Mesendoderm (in vitro differentiated cells): ENCODE measurements at regions not wholly inside any gene's neighbourhood (a gene's known extent, or its start where the extent isn't known, plus 50 kb on each side); places are given as distances from the start of the nearest gene placed in this dataset.

ENCODE experiments used
- DNase-seq: peaks from one replicate; pipeline ENCODE4 v3.0.0; 2013
- H2AK5ac ChIP-seq: 2 replicates; pipeline ENCODE4 v1.6.1; 2013; ENCODE audit warnings: low read length, inconsistent platforms
- H2BK120ac ChIP-seq: 2 replicates; pipeline ENCODE4 v1.6.1; 2013; ENCODE audit warnings: low read depth, mild to moderate bottlenecking, low read length, moderate library complexity, mixed read lengths
- H2BK15ac ChIP-seq: replicated peaks from 2 replicates; pipeline ENCODE4 v1.6.1; 2013; ENCODE audit warnings: low read depth, mild to moderate bottlenecking, moderate library complexity
- H2BK5ac ChIP-seq: 2 replicates; pipeline ENCODE4 v1.6.1; 2013; ENCODE audit warnings: low read length, inconsistent platforms
- H3K18ac ChIP-seq: 2 replicates; pipeline ENCODE4 v1.6.1; 2013; ENCODE audit warnings: mild to moderate bottlenecking, low read length, mixed read lengths
- H3K23ac ChIP-seq: one replicate; pipeline ENCODE4 v1.6.1; 2013; ENCODE audit warnings: low read length
- H3K27ac ChIP-seq: 2 replicates; pipeline ENCODE4 v1.5.1; 2013; ENCODE audit warnings: low read depth, mild to moderate bottlenecking, inconsistent platforms, low read length, moderate library complexity
- H3K27me3 ChIP-seq: 2 replicates; pipeline ENCODE4 v1.6.1; 2013; ENCODE audit warnings: low read length, control low read depth, mild to moderate bottlenecking, inconsistent platforms; ENCODE audit not compliant: insufficient read depth, poor library complexity
- H3K36me3 ChIP-seq: 2 replicates; pipeline ENCODE4 v1.6.1; 2013; ENCODE audit warnings: low read length, inconsistent platforms; ENCODE audit not compliant: control insufficient read depth, insufficient read depth
- H3K4ac ChIP-seq: one replicate; pipeline ENCODE4 v1.6.1; 2013; ENCODE audit warnings: low read depth, mild to moderate bottlenecking, low read length, moderate library complexity
- H3K4me1 ChIP-seq: 2 replicates; pipeline ENCODE4 v1.6.1; 2013; ENCODE audit warnings: low read depth, low read length, inconsistent platforms; ENCODE audit not compliant: control insufficient read depth
- H3K4me2 ChIP-seq: 2 replicates; pipeline ENCODE4 v1.6.1; 2013; ENCODE audit warnings: low read length
- H3K4me3 ChIP-seq: 2 replicates; pipeline ENCODE4 v1.5.1; 2013; ENCODE audit warnings: mild to moderate bottlenecking, low read length
- H3K56ac ChIP-seq: one replicate; pipeline ENCODE4 v1.6.1; 2013; ENCODE audit warnings: low read length
- H3K79me1 ChIP-seq: 2 replicates; pipeline ENCODE4 v1.6.1; 2013; ENCODE audit warnings: low read length, inconsistent platforms
- H3K79me2 ChIP-seq: 2 replicates; pipeline ENCODE4 v1.6.1; 2013; ENCODE audit warnings: mild to moderate bottlenecking, low read length; ENCODE audit not compliant: control insufficient read depth, insufficient read depth
- H3K9ac ChIP-seq: 2 replicates; pipeline ENCODE4 v1.6.1; 2013; ENCODE audit warnings: low read length, inconsistent platforms
- H4K5ac ChIP-seq: one replicate; pipeline ENCODE4 v1.6.1; 2013; ENCODE audit warnings: low read length
- H4K8ac ChIP-seq: one replicate; pipeline ENCODE4 v1.6.1; 2013; ENCODE audit warnings: low read depth, mild to moderate bottlenecking, control low read depth, low read length, moderate library complexity
- WGBS: extraction: QIAGEN DNeasy Blood & Tissue Kit; methylation state at CpG from one replicate; pipeline ENCODE4 v1.1.7; 2013; ENCODE audit warnings: low lambda C conversion rate, missing lambda C conversion rate; ENCODE audit not compliant: insufficient coverage; ENCODE audit errors: extremely low coverage; 5-methylcytosine and 5-hydroxymethylcytosine counted together

DNA sequence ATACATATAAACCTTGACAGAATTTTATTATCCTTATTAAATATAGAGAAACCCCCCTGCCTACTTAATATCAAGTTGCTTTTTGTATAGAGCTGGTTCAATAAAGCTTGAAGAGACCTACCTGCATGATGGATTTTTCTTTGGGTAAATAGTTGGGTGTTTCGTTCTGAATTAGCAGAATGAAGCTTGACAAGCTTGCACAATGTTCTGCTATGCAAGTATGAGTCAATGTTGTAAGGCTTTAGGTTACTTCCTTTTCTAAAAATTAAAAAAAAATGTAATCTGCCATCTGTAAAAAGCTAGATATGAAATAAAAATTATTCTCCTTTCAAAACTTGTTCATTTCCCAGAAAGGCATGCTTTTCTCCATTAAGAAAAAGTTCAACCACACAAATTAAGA is 1662.6 kb upstream of the SEL1L start:
- Histone ChIP-seq H3K4me2 (no peak overlapping the region), H3K79me2 (no peaks in the 10 kb centered on the region), H3K4ac (no peak overlapping the region), H3K18ac (no peak overlapping the region), H3K23ac (no peak overlapping the region), H3K4me3 (no peak overlapping the region), H2BK120ac (no peak overlapping the region), H4K8ac (no peak overlapping the region), H2BK15ac (no peak overlapping the region), H2BK5ac (no peak overlapping the region), H4K5ac (no peak overlapping the region), H3K4me1 (no peaks in the 10 kb centered on the region), H3K36me3 (no peaks in the 10 kb centered on the region), H3K79me1 (no peaks in the 10 kb centered on the region), H3K27ac (no peak overlapping the region), H2AK5ac (no peak overlapping the region), H3K9ac (no peak overlapping the region), H3K56ac (no peak overlapping the region), H3K27me3 (no peaks in the 10 kb centered on the region)
- DNase-seq = no peak
- no CpG with 5 or more reads among the region's 1 CpG for WGBS

DNA sequence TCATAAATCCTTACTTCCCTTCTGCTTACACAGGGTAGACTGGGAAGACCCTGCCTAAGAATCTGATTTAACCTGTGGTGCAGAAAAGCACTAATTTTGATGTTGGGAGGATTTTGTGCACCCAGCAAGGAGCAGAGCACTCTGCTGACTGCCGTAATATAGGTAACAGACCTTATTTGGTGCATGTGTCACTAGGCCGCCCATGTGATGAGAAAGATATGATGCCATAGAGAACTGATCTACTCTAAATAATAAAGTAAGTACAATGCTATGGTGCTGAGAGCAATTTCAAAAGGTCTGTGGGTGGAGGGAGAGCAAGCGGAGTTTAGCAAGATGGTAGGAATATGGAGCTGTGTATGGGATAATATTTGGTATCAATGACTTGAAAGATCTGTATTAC is 1663.6 kb upstream of the SEL1L start:
- no peak for DNase-seq
- Histone ChIP-seq H3K4me3 (no peak overlapping the region), H3K27ac (no peak overlapping the region), H2BK5ac (no peak overlapping the region), H3K4ac (no peak overlapping the region), H3K9ac (no peak overlapping the region), H3K23ac (no peak overlapping the region), H3K36me3 (no peaks in the 10 kb centered on the region), H3K56ac (no peak overlapping the region), H3K4me1 (no peaks in the 10 kb centered on the region), H2AK5ac (no peak overlapping the region), H2BK15ac (no peak overlapping the region), H2BK120ac (no peak overlapping the region), H3K79me2 (no peaks in the 10 kb centered on the region), H3K4me2 (no peak overlapping the region), H4K8ac (no peak overlapping the region), H3K79me1 (no peaks in the 10 kb centered on the region), H3K18ac (no peak overlapping the region), H3K27me3 (no peaks in the 10 kb centered on the region), H4K5ac (no peak overlapping the region)
- no CpG with 5 or more reads among the region's 3 CpGs for WGBS

DNA sequence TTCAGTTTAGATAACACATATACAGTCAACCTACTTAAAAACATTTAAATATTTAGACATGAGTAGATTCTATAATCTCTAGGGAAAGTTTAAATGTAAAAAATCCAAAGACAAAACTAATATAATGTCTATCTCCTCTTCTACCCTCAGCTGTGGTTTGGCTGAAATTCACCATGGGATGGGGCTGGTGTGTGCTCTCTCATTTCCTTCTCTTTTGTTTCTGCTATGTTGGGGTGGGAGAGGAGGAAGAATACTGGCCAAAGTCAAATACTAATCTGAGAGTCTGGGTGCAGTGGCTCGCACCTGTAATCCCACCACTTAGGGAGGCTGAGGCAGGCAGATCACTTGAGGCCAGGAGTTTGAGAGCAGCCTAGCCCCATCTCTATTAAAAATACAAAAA is 1673.9 kb upstream of the SEL1L start:
- Histone ChIP-seq H3K27ac (no peak overlapping the region), H4K5ac (no peak overlapping the region), H3K18ac (no peak overlapping the region), H3K36me3 (no peaks in the 10 kb centered on the region), H3K23ac (no peak overlapping the region), H3K79me1 (no peaks in the 10 kb centered on the region), H3K27me3 (no peaks in the 10 kb centered on the region), H2BK15ac (no peak overlapping the region), H3K4me3 (no peak overlapping the region), H4K8ac (no peak overlapping the region), H2BK5ac (no peak overlapping the region), H3K56ac (no peak overlapping the region), H3K4me2 (no peak overlapping the region), H3K4ac (no peak overlapping the region), H2AK5ac (no peak overlapping the region), H3K4me1 (no peaks in the 10 kb centered on the region), H2BK120ac (no peak overlapping the region), H3K9ac (no peak overlapping the region), H3K79me2 (no peaks in the 10 kb centered on the region)
- WGBS = no CpG with 5 or more reads among the region's 1 CpG
- no peak for DNase-seq

DNA sequence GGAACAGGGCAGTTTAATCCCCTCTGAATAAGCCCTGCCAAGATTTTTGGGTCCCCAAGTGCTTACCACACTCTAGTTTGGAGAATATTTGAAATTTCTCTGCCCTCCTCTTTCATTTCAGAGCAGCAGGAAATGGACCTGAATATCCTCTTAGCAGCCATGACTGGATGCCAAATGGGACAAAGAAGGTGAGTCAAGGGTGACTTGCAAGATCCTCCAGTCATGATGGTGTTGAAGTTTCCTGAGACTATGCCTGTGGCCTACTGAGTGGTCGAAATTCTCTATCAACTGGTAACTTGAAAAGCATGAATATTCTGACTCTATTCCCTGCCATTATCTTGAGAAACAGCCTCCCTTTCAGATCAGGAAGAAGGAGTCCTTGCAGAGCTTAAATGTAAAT is 1674.7 kb upstream of the SEL1L start:
- Histone ChIP-seq H3K4me1 (no peaks in the 10 kb centered on the region), H3K4ac (no peak overlapping the region), H4K5ac (no peak overlapping the region), H3K23ac (no peak overlapping the region), H2BK5ac (no peak overlapping the region), H3K79me2 (no peaks in the 10 kb centered on the region), H3K18ac (no peak overlapping the region), H3K4me3 (no peak overlapping the region), H3K27me3 (no peaks in the 10 kb centered on the region), H2BK120ac (no peak overlapping the region), H3K4me2 (no peak overlapping the region), H2BK15ac (no peak overlapping the region), H3K79me1 (no peaks in the 10 kb centered on the region), H3K56ac (no peak overlapping the region), H3K9ac (no peak overlapping the region), H4K8ac (no peak overlapping the region), H2AK5ac (no peak overlapping the region), H3K36me3 (no peaks in the 10 kb centered on the region), H3K27ac (no peak overlapping the region)
- WGBS = no CpG with 5 or more reads among the region's 1 CpG
- DNase-seq = no peak

DNA sequence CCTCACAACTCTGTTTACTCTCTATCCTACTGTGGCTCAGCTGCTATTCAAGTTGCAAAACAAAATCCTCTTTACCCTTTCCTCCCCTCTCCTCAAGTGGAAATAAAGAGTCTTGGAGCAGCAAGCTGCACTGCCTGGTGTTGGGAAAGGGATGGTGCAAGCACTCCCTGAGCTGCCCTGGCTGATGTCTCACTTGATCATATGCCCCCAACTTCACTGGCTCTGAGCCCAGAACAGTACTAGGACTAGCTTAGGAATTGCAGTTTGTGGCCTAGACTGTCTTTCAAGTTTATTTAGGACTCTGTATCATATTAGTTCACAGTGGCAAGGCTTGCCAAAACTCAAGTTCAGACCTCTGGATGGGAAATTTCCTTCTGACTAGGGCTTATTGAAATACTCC is 1683.8 kb upstream of the SEL1L start:
- Histone ChIP-seq H3K4ac (no peak overlapping the region), H2AK5ac (no peak overlapping the region), H2BK5ac (no peak overlapping the region), H3K4me1 (no peaks in the 10 kb centered on the region), H3K27ac (no peak overlapping the region), H3K9ac (no peak overlapping the region), H3K56ac (no peak overlapping the region), H3K18ac (no peak overlapping the region), H3K79me2 (no peaks in the 10 kb centered on the region), H3K4me3 (no peak overlapping the region), H3K4me2 (no peak overlapping the region), H2BK120ac (no peak overlapping the region), H2BK15ac (no peak overlapping the region), H3K79me1 (no peaks in the 10 kb centered on the region), H4K8ac (no peak overlapping the region), H3K23ac (no peak overlapping the region), H3K27me3 (no peaks in the 10 kb centered on the region), H4K5ac (no peak overlapping the region), H3K36me3 (no peaks in the 10 kb centered on the region)
- DNase-seq = no peak

DNA sequence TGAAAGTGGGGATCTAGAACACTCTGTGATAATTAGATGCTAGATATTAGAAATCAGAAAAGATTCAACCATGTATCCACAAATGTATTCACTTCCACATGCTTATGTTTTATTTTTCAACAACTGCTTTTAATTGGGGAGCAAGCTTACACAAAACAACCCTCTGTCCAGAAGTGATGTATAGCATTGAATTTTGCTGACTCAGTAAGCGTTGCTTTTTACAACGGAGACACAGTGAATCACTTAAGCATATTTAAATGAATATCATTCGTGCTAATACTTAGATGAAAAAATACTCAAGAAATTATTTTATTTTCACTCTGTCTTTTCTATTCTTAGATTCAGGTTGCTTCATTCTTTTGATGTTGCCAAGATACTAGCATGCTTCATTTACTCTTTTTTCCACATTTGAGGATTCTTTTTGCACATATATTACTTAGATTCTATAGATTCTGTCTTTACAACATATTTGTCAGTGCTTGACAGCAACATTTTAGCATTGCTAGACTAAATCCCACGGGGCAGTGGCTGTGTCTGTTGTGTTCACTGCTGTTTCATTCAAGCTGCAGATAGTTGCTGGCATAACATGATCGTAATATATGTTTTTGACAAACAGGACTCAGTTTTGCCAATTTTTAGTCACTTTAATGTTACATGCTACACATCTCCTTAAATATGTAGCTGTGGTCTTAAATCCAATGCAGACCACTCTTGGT is 1714.4 kb upstream of the SEL1L start:
- H3K79me1 ChIP-seq = no peaks in the 10 kb centered on the region
- no peak overlapping the region for H3K4ac ChIP-seq
- no peak overlapping the region for H2BK15ac ChIP-seq
- H3K4me2 ChIP-seq = no peak overlapping the region
- H3K79me2 ChIP-seq = no peaks in the 10 kb centered on the region
- H3K9ac ChIP-seq = no peak overlapping the region
- H2BK120ac ChIP-seq = no peak overlapping the region
- no peak overlapping the region for H2AK5ac ChIP-seq
- no peak overlapping the region for H4K8ac ChIP-seq
- no peak overlapping the region for H2BK5ac ChIP-seq
- no peak overlapping the region for H3K18ac ChIP-seq
- no peaks in the 10 kb centered on the region for H3K36me3 ChIP-seq
- H3K4me3 ChIP-seq = no peak overlapping the region
- H3K23ac ChIP-seq = no peak overlapping the region
- no peak overlapping the region for H3K27ac ChIP-seq
- no peak overlapping the region for H3K56ac ChIP-seq
- no CpG with 5 or more reads among the region's 5 CpGs for WGBS
- DNase-seq = no peak
- H3K27me3 ChIP-seq = no peaks in the 10 kb centered on the region
- no peak overlapping the region for H4K5ac ChIP-seq
- no peaks in the 10 kb centered on the region for H3K4me1 ChIP-seq
